Fibroblast of mammary gland (primary cell): ENCODE measurements at regions not wholly inside any gene's neighbourhood (a gene's known extent, or its start where the extent isn't known, plus 50 kb on each side); places are given as distances from the start of the nearest gene placed in this dataset.
"Not testable (repeated sequence)": the region's sequence is repeated elsewhere in the genome, so short reads cannot be mapped to it uniquely, and the experiment has no call there.

Experiments
- DNase-seq: peaks from one replicate; pipeline ENCODE4 v3.0.0-alpha.2; 2010; ENCODE audit warnings: low read depth
- H3K4me3 ChIP-seq: 2 replicates; pipeline ENCODE4 v1.5.1; 2011; ENCODE audit warnings: low read depth, mild to moderate bottlenecking, low read length, moderate library complexity; ENCODE audit not compliant: control insufficient read depth
- CTCF ChIP-seq: conservative IDR thresholded peaks from 2 replicates; pipeline ENCODE4 v1.5.1; 2011; ENCODE audit warnings: low read depth, low read length, inconsistent platforms; ENCODE audit not compliant: control insufficient read depth, insufficient read depth

- TF ChIP-seq CTCF: no peak
- DNase-seq: peak; percentile 23
Observed at GRCh38 chr4:129839687-129840086, 743.7 kb downstream of the C4orf33 start.

GRCh38 chr4:129842096-129842495 is 746.1 kb downstream of the C4orf33 start:
- no peak for DNase-seq
- no peak for TF ChIP-seq CTCF
- H3K4me3 ChIP-seq: no peak overlapping the region

More at GRCh38 chr4:129839687-129840086, 743.7 kb downstream of the C4orf33 start:
- H3K4me3 ChIP-seq: no peak overlapping the region

GRCh38 chr4:129852434-129852833 is 756.5 kb downstream of the C4orf33 start:
- no peak overlapping the region for H3K4me3 ChIP-seq
- no peak for TF ChIP-seq CTCF
- no peak for DNase-seq

GRCh38 chr4:129853685-129854467 is 757.9 kb downstream of the C4orf33 start:
- DNase-seq, H3K4me3 ChIP-seq: not testable (repeated sequence)

GRCh38 chr4:129862461-129862860 is 766.5 kb downstream of the C4orf33 start:
- H3K4me3 ChIP-seq: no peak overlapping the region
- DNase-seq: no peak

GRCh38 chr4:129863206-129863605 is 767.3 kb downstream of the C4orf33 start:
- TF ChIP-seq CTCF: no peak
- H3K4me3 ChIP-seq: no peak overlapping the region
- no peak for DNase-seq

More at GRCh38 chr4:129862461-129862860, 766.5 kb downstream of the C4orf33 start:
- no peak for TF ChIP-seq CTCF

- H3K4me3 ChIP-seq: no peak overlapping the region
- no peak for DNase-seq
- TF ChIP-seq CTCF: no peak
Observed at GRCh38 chr4:129883996-129884395, 788.0 kb downstream of the C4orf33 start.
